SK-N-SH treated with all-trans-retinoic acid at 6 μM for 48 hours (cell line): ENCODE measurements at regions not wholly inside any gene's neighbourhood (a gene's known extent, or its start where the extent isn't known, plus 50 kb on each side); places are given as distances from the start of the nearest gene placed in this dataset.

Source experiments
- ARNTL ChIP-seq: fragments of 450-650 bp; formaldehyde crosslinking; IDR thresholded peaks from 2 replicates; pipeline ENCODE4 v1.5.0; 2020; ENCODE audit warnings: low read depth, mild to moderate bottlenecking, moderate library complexity, borderline replicate concordance
- BACH2 ChIP-seq: fragments of 250-450 bp; sonication (Bioruptor Pico); IDR thresholded peaks from 2 replicates; pipeline ENCODE4 v1.9.0; 2021; ENCODE audit warnings: mild to moderate bottlenecking, borderline replicate concordance
- ISL1 ChIP-seq: fragments of 250-450 bp; sonication (Bioruptor Pico); IDR thresholded peaks from 2 replicates; pipeline ENCODE4 v2.1.2; 2022; ENCODE audit warnings: mild to moderate bottlenecking, moderate library complexity
- RARB ChIP-seq: fragments of 250-450 bp; sonication (Bioruptor Pico); IDR thresholded peaks from 2 replicates; pipeline ENCODE4 v1.8.0; 2021; ENCODE audit warnings: mild to moderate bottlenecking, moderate library complexity
- ZC3H10 ChIP-seq: fragments of 250-450 bp; sonication (Bioruptor Pico); IDR thresholded peaks from 2 replicates; pipeline ENCODE4 v1.5.1; 2021; ENCODE audit warnings: mild to moderate bottlenecking, moderate library complexity
- ZFP3 ChIP-seq: fragments of 250-450 bp; sonication (Bioruptor Pico); IDR thresholded peaks from 2 replicates; pipeline ENCODE4 v1.5.0; 2020; ENCODE audit warnings: mild to moderate bottlenecking, moderate library complexity
- ZFP30 ChIP-seq: fragments of 450-650 bp; formaldehyde crosslinking; IDR thresholded peaks from 2 replicates; pipeline ENCODE4 v1.5.0; 2022; ENCODE audit warnings: mild to moderate bottlenecking, moderate library complexity
- ZNF565 ChIP-seq: fragments of 450-650 bp; formaldehyde crosslinking; conservative IDR thresholded peaks from 2 replicates; pipeline ENCODE4 v1.5.0; 2020; ENCODE audit warnings: low read depth, mild to moderate bottlenecking, moderate library complexity
- TF ChIP-seq, protein P1 (sequence below): fragments of 250-450 bp; sonication (Bioruptor Pico); IDR thresholded peaks from 2 replicates; pipeline ENCODE4 v1.5.1; 2021; ENCODE audit warnings: mild to moderate bottlenecking, moderate library complexity
- TF ChIP-seq, protein P2 (sequence below): fragments of 250-450 bp; sonication (Bioruptor Pico); IDR thresholded peaks from 2 replicates; pipeline ENCODE4 v1.8.0; 2020; ENCODE audit warnings: mild to moderate bottlenecking, moderate library complexity, borderline replicate concordance
- TF ChIP-seq, protein P3 (sequence below): fragments of 250-450 bp; sonication (Bioruptor Pico); IDR thresholded peaks from 2 replicates; pipeline ENCODE4 v1.5.1; 2020; ENCODE audit warnings: low read depth, mild to moderate bottlenecking, moderate library complexity
- TF ChIP-seq, protein P4 (sequence below): fragments of 250-450 bp; sonication (Bioruptor Pico); IDR thresholded peaks from 2 replicates; pipeline ENCODE4 v1.5.0; 2020; ENCODE audit warnings: mild to moderate bottlenecking, moderate library complexity

DNA sequence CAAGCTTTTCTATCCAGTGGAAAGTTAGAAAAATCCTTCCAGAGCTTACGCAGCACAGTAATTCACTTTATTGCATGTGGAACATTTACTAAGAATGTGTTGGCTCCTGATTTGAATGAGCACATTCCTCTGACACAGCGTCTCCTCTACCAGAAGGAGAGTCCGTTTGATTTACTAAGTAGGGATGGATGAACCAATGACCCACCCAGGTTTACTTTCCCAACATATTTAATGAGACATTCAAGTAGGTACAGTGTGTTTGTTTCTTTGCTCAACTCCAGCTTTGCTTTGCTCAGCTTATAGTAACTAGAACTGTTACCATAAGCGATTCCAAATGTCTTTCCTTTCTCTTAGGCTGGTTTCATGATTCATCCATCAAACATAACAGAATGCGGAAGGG is 161.7 kb downstream of the SMARCA1 start:
- TF ChIP-seq, protein P1, sequence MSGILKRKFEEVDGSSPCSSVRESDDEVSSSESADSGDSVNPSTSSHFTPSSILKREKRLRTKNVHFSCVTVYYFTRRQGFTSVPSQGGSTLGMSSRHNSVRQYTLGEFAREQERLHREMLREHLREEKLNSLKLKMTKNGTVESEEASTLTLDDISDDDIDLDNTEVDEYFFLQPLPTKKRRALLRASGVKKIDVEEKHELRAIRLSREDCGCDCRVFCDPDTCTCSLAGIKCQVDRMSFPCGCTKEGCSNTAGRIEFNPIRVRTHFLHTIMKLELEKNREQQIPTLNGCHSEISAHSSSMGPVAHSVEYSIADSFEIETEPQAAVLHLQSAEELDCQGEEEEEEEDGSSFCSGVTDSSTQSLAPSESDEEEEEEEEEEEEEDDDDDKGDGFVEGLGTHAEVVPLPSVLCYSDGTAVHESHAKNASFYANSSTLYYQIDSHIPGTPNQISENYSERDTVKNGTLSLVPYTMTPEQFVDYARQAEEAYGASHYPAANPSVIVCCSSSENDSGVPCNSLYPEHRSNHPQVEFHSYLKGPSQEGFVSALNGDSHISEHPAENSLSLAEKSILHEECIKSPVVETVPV (CRISPR knock-in tag) = no peak
- TF ChIP-seq ZFP3 (CRISPR knock-in tag) = no peak
- TF ChIP-seq, protein P2, sequence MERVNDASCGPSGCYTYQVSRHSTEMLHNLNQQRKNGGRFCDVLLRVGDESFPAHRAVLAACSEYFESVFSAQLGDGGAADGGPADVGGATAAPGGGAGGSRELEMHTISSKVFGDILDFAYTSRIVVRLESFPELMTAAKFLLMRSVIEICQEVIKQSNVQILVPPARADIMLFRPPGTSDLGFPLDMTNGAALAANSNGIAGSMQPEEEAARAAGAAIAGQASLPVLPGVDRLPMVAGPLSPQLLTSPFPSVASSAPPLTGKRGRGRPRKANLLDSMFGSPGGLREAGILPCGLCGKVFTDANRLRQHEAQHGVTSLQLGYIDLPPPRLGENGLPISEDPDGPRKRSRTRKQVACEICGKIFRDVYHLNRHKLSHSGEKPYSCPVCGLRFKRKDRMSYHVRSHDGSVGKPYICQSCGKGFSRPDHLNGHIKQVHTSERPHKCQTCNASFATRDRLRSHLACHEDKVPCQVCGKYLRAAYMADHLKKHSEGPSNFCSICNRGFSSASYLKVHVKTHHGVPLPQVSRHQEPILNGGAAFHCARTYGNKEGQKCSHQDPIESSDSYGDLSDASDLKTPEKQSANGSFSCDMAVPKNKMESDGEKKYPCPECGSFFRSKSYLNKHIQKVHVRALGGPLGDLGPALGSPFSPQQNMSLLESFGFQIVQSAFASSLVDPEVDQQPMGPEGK (CRISPR knock-in tag) = no peak
- no peak for TF ChIP-seq ZFP30 (CRISPR knock-in tag)
- TF ChIP-seq ZC3H10 (CRISPR knock-in tag) = no peak
- TF ChIP-seq, protein P3, sequence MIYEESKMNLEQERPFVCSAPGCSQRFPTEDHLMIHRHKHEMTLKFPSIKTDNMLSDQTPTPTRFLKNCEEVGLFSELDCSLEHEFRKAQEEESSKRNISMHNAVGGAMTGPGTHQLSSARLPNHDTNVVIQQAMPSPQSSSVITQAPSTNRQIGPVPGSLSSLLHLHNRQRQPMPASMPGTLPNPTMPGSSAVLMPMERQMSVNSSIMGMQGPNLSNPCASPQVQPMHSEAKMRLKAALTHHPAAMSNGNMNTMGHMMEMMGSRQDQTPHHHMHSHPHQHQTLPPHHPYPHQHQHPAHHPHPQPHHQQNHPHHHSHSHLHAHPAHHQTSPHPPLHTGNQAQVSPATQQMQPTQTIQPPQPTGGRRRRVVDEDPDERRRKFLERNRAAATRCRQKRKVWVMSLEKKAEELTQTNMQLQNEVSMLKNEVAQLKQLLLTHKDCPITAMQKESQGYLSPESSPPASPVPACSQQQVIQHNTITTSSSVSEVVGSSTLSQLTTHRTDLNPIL = no peak
- no peak for TF ChIP-seq ISL1 (CRISPR knock-in tag)
- TF ChIP-seq, protein P4, sequence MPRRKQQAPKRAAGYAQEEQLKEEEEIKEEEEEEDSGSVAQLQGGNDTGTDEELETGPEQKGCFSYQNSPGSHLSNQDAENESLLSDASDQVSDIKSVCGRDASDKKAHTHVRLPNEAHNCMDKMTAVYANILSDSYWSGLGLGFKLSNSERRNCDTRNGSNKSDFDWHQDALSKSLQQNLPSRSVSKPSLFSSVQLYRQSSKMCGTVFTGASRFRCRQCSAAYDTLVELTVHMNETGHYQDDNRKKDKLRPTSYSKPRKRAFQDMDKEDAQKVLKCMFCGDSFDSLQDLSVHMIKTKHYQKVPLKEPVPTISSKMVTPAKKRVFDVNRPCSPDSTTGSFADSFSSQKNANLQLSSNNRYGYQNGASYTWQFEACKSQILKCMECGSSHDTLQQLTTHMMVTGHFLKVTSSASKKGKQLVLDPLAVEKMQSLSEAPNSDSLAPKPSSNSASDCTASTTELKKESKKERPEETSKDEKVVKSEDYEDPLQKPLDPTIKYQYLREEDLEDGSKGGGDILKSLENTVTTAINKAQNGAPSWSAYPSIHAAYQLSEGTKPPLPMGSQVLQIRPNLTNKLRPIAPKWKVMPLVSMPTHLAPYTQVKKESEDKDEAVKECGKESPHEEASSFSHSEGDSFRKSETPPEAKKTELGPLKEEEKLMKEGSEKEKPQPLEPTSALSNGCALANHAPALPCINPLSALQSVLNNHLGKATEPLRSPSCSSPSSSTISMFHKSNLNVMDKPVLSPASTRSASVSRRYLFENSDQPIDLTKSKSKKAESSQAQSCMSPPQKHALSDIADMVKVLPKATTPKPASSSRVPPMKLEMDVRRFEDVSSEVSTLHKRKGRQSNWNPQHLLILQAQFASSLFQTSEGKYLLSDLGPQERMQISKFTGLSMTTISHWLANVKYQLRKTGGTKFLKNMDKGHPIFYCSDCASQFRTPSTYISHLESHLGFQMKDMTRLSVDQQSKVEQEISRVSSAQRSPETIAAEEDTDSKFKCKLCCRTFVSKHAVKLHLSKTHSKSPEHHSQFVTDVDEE (CRISPR knock-in tag) = no peak
- TF ChIP-seq BACH2 = no peak
- no peak for TF ChIP-seq ZNF565 (CRISPR knock-in tag)
- no peak for TF ChIP-seq ARNTL (CRISPR knock-in tag)
- no peak for TF ChIP-seq RARB (CRISPR knock-in tag)
